ENCODE measurements at regions not wholly inside any gene's neighbourhood (a gene's known extent, or its start where the extent isn't known, plus 50 kb on each side); places are given as distances from the start of the nearest gene placed in this dataset.

DNA sequence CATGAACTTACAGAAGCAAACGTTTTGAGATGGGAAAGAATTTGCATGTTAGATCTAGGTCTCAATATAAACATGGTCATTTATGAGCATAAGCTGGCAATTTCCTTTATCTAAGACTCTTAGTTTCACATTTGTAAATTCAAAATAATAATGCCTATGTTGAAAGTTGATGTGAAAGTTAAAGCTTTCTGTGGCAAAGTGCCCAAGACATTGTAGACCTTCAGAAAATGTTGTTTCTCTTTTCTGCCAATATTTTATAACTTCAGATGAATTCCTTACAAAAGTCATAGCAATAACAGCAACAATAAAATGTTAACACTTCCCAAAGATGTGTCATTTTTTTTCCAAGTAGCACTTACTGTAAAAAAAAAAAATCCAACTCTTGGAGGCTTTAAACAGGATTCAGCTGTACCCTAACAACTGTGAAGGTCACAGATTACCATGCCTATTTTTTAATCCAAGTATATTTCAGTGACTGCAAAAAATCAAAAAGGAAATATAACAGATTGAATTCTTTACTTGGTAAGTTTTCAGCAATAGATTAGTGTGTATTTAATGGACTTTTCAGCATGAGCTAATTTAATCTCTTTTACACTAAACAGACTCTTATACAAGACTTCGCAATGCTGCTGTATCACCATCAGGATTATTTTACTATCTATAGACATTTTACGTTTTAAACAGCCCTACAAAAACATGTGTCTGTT, 206.5 kb upstream of the PDE5A start:
- Histone ChIP-seq H3K9me3 (no peaks in the 10 kb centered on the region), H3K4me3 (no peak overlapping the region), H3K27me3 (no peaks in the 10 kb centered on the region), H3K36me3 (replicated peaks in 1 of 2; ENCODE audit: insufficient read depth in 1 of 2, low read depth in 2 of 2) (no peaks in the 10 kb centered on the region), H3K27ac (no peak overlapping the region), H3K4me1 (no peaks in the 10 kb centered on the region)
- intact Hi-C loops (cut with DNase I) = no loop called here
- TF ChIP-seq, protein P1, sequence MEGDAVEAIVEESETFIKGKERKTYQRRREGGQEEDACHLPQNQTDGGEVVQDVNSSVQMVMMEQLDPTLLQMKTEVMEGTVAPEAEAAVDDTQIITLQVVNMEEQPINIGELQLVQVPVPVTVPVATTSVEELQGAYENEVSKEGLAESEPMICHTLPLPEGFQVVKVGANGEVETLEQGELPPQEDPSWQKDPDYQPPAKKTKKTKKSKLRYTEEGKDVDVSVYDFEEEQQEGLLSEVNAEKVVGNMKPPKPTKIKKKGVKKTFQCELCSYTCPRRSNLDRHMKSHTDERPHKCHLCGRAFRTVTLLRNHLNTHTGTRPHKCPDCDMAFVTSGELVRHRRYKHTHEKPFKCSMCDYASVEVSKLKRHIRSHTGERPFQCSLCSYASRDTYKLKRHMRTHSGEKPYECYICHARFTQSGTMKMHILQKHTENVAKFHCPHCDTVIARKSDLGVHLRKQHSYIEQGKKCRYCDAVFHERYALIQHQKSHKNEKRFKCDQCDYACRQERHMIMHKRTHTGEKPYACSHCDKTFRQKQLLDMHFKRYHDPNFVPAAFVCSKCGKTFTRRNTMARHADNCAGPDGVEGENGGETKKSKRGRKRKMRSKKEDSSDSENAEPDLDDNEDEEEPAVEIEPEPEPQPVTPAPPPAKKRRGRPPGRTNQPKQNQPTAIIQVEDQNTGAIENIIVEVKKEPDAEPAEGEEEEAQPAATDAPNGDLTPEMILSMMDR (IDR thresholded peaks at IDR 0.05) = no peak
- no peak for TF ChIP-seq POLR2A (IDR thresholded peaks at IDR 0.05)
- no peak for DNase-seq
- 50 to 55% methylated on average over 3 of the region's 3 CpGs for WGBS, 2 donors
- no peak for ATAC-seq

DNA sequence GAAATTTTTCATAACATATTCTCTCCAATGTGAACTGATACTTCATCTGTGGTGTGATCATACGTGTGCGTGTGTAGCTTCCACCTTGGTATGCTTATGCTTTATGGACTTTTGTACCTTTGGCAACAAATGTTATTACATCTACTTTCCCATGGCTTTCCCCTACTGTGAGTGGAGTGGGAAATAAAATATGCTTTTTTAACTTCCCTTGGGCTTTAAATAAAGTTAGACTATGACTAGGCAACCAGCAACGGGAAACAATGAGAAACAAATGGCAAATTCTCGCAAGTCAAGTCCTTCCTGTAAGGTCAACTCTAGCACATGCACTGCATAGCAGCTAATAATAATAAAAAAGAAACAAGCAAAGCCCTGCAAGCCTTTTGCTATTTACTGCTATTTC, 205.0 kb upstream of the PDE5A start:
- DNase-seq = no peak
- Histone ChIP-seq H3K9me3 (no peaks in the 10 kb centered on the region), H3K27ac (no peak overlapping the region), H3K36me3 (replicated peaks in 1 of 2; ENCODE audit: insufficient read depth in 1 of 2, low read depth in 2 of 2) (no peaks in the 10 kb centered on the region), H3K27me3 (no peaks in the 10 kb centered on the region), H3K4me3 (no peak overlapping the region), H3K4me1 (no peaks in the 10 kb centered on the region)
- 58 to 59% methylated on average over 4 of the region's 4 CpGs for WGBS, 2 donors
- intact Hi-C loops (cut with DNase I) = no loop called here
- ATAC-seq = no peak
- TF ChIP-seq, protein P1 (IDR thresholded peaks at IDR 0.05) = no peak
- no peak for TF ChIP-seq POLR2A (IDR thresholded peaks at IDR 0.05)

DNA sequence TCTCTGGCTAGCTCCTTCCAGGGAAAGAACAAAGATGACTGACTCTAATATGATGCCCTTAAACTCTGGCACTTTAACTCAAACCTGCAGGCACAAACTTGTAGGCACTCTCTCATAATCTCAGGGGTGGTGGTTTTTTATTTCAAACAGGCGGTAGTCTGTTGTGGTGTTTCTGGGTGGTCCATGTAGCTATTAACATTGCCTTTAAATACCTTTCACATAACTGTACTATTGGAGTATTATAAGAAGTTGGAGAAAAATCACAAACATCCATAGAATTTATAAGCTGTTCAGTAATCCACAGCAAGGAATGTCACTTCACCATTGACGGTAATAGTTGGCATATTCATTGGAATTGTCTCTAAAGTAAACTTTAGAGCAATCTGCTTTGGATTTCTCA, 204.2 kb upstream of the PDE5A start:
- intact Hi-C loops (cut with DNase I) = no loop called here
- ATAC-seq (no peak), DNase-seq (no peak)
- H3K9me3 ChIP-seq = no peaks in the 10 kb centered on the region
- H3K4me1 ChIP-seq = no peaks in the 10 kb centered on the region
- WGBS, 2 donors = 73 to 78% methylated on average over 2 of the region's 2 CpGs
- TF ChIP-seq POLR2A (IDR thresholded peaks at IDR 0.05) = no peak
- TF ChIP-seq, protein P1 (IDR thresholded peaks at IDR 0.05) = no peak
- H3K4me3 ChIP-seq = no peak overlapping the region
- no peaks in the 10 kb centered on the region for H3K36me3 ChIP-seq (replicated peaks in 1 of 2; ENCODE audit: insufficient read depth in 1 of 2, low read depth in 2 of 2)
- H3K27me3 ChIP-seq = no peaks in the 10 kb centered on the region
- H3K27ac ChIP-seq = no peak overlapping the region

DNA sequence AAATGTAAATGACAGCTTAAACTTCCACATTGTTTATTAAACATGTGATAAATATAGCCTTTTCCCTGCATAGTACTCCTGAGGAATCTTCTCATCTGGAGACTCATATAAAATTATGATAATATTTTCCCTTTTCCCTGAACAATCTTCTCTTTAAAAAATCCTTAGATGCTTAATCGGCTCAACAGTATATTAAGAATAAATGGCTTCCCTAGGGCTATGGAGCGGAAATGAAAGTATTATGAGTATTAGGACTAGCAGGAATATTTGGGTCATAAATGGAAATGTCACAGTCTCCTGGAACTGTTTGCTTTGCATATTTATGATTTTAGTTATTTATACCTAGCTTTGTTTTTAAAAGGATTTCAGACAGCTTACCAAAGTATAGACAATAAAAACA, 200.7 kb upstream of the PDE5A start:
- intact Hi-C loops (cut with DNase I) = no loop called here
- DNase-seq (no peak), ATAC-seq (no peak)
- Histone ChIP-seq H3K27ac (no peak overlapping the region), H3K4me1 (no peaks in the 10 kb centered on the region), H3K4me3 (no peak overlapping the region), H3K27me3 (no peaks in the 10 kb centered on the region), H3K36me3 (replicated peaks in 1 of 2; ENCODE audit: insufficient read depth in 1 of 2, low read depth in 2 of 2) (no peaks in the 10 kb centered on the region), H3K9me3 (no peaks in the 10 kb centered on the region)
- TF ChIP-seq POLR2A (IDR thresholded peaks at IDR 0.05) = no peak
- TF ChIP-seq, protein P1 (IDR thresholded peaks at IDR 0.05) = no peak
- 81 to 93% methylated on average over 2 of the region's 2 CpGs for WGBS, 2 donors

DNA sequence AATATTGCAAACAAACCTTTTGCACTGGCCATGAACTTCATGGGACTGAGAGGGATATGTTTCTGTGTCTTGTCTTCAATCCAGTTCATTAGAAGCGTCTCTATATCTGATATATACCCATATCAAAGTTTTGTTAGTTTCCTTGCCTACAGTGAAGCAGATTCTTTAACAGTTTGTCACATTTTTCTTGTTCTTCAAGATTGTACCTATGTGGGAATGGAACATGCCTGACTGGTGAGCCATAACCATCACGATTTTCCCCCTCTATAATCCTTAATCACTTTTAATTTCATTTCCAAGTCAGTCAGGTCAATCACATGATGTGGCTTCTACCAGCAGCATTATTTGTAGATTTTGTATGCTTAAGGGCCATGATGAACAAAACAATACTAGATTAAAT, 197.1 kb upstream of the PDE5A start:
- ATAC-seq (no peak), DNase-seq (no peak)
- Histone ChIP-seq H3K9me3 (no peaks in the 10 kb centered on the region), H3K4me3 (no peak overlapping the region), H3K27me3 (no peaks in the 10 kb centered on the region), H3K4me1 (no peaks in the 10 kb centered on the region), H3K27ac (no peak overlapping the region), H3K36me3 (replicated peaks in 1 of 2; ENCODE audit: insufficient read depth in 1 of 2, low read depth in 2 of 2) (no peaks in the 10 kb centered on the region)
- WGBS, 2 donors = 68 to 79% methylated on average over 2 of the region's 2 CpGs
- no peak for TF ChIP-seq POLR2A (IDR thresholded peaks at IDR 0.05)
- TF ChIP-seq, protein P1 (IDR thresholded peaks at IDR 0.05) = no peak
- intact Hi-C loops (cut with DNase I) = no loop called here
